Liver (tissue), 7 donors: ENCODE measurements at regions not wholly inside any gene's neighbourhood (a gene's known extent, or its start where the extent isn't known, plus 50 kb on each side); places are given as distances from the start of the nearest gene placed in this dataset.

Experiments used
- DNase-seq: peaks from one replicate; pipeline ENCODE4 v3.0.0-alpha.2; 2017; ENCODE audit warnings: low spot score
- H3K27ac ChIP-seq, 2 donors: one replicate each; pipeline ENCODE4 v1.7.0; 2013; ENCODE audit warnings: inconsistent platforms in 2 of 2, low read length in 2 of 2, control low read depth in 1 of 2, low read depth in 1 of 2, mild to moderate bottlenecking in 1 of 2
- H3K27me3 ChIP-seq, 4 donors: one replicate each; pipeline versions ENCODE4 v1.6.1 to v1.7.0; 2013; ENCODE audit warnings: low read length in 3 of 4, inconsistent platforms in 1 of 4, mild to moderate bottlenecking in 1 of 4, moderate library complexity in 1 of 4; ENCODE audit not compliant: control insufficient read depth in 4 of 4, insufficient read depth in 4 of 4
- H3K36me3 ChIP-seq, 4 donors: one replicate each; pipeline versions ENCODE4 v1.6.1 to v1.7.0; 2013; ENCODE audit warnings: low read length in 3 of 4, mild to moderate bottlenecking in 3 of 4, low read depth in 1 of 4, moderate library complexity in 1 of 4; ENCODE audit not compliant: control insufficient read depth in 4 of 4, insufficient read depth in 3 of 4
- H3K4me1 ChIP-seq, 4 donors: one replicate each; pipeline versions ENCODE4 v1.6.1 to v1.7.0; 2013; ENCODE audit warnings: low read length in 3 of 4, mild to moderate bottlenecking in 3 of 4, moderate library complexity in 1 of 4; ENCODE audit not compliant: control insufficient read depth in 4 of 4, insufficient read depth in 4 of 4
- H3K4me3 ChIP-seq, 3 donors: one replicate each; pipeline versions ENCODE4 v1.6.1 to v1.7.0; 2013; ENCODE audit warnings: low read length in 3 of 3, control low read depth in 1 of 3, low read depth in 1 of 3, mild to moderate bottlenecking in 1 of 3
- H3K9ac ChIP-seq, 2 donors: one replicate each; pipeline ENCODE4 v1.7.0; 2013; ENCODE audit warnings: low read length in 2 of 2, mild to moderate bottlenecking in 2 of 2, moderate library complexity in 2 of 2, control low read depth in 1 of 2, low read depth in 1 of 2
- H3K9me3 ChIP-seq, 4 donors: one replicate each; pipeline versions ENCODE4 v1.6.1 to v1.7.0; 2013; ENCODE audit warnings: low read length in 3 of 4; ENCODE audit not compliant: control insufficient read depth in 4 of 4
- ATF3 ChIP-seq: IDR thresholded peaks from 2 replicates; pipeline ENCODE4 v1.6.1; 2016; ENCODE audit warnings: antibody characterized with exemption
- EGR1 ChIP-seq, 2 donors: IDR thresholded peaks; 2 replicates each; pipeline ENCODE4 v1.6.1; 2016 to 2018; ENCODE audit warnings: antibody characterized with exemption in 2 of 2, low read depth in 2 of 2
- FOXA1 ChIP-seq: IDR thresholded peaks from 2 replicates; pipeline ENCODE4 v1.6.1; 2016; ENCODE audit warnings: antibody characterized with exemption
- GABPA ChIP-seq, 2 donors: IDR thresholded peaks in 1 of 2; conservative IDR thresholded peaks in 1 of 2; 2 replicates each; pipeline ENCODE4 v1.6.1; 2016; ENCODE audit warnings: antibody characterized with exemption in 2 of 2, mild to moderate bottlenecking in 1 of 2, moderate library complexity in 1 of 2
- HNF4A ChIP-seq, 2 donors: conservative IDR thresholded peaks; 2 replicates each; pipeline ENCODE4 v1.6.1; 2016; ENCODE audit warnings: antibody characterized with exemption in 2 of 2, mild to moderate bottlenecking in 2 of 2
- HNF4G ChIP-seq: IDR thresholded peaks from 2 replicates; pipeline ENCODE4 v1.6.1; 2016; ENCODE audit warnings: antibody characterized with exemption
- JUND ChIP-seq, 2 donors: IDR thresholded peaks; 2 replicates each; pipeline ENCODE4 v1.6.1; 2016; ENCODE audit warnings: antibody characterized with exemption in 2 of 2
- NR2F2 ChIP-seq: IDR thresholded peaks from 2 replicates; pipeline ENCODE4 v1.6.1; 2016; ENCODE audit warnings: antibody characterized with exemption
- RAD21 ChIP-seq, 2 donors: IDR thresholded peaks; 2 replicates each; pipeline ENCODE4 v1.6.1; 2016; ENCODE audit warnings: antibody characterized with exemption in 2 of 2, mild to moderate bottlenecking in 2 of 2
- REST ChIP-seq: IDR thresholded peaks from 2 replicates; pipeline ENCODE4 v1.6.1; 2016; ENCODE audit warnings: antibody characterized with exemption, mild to moderate bottlenecking
- RXRA ChIP-seq, 2 donors: IDR thresholded peaks; 2 replicates each; pipeline ENCODE4 v1.6.1; 2017 to 2018; ENCODE audit warnings: antibody characterized with exemption in 2 of 2, mild to moderate bottlenecking in 1 of 2
- SP1 ChIP-seq: IDR thresholded peaks from 2 replicates; pipeline ENCODE4 v1.6.1; 2018; ENCODE audit warnings: antibody characterized with exemption, mild to moderate bottlenecking
- TAF1 ChIP-seq: conservative IDR thresholded peaks from 2 replicates; pipeline ENCODE4 v1.6.1; 2016; ENCODE audit warnings: antibody characterized with exemption, mild to moderate bottlenecking
- YY1 ChIP-seq: IDR thresholded peaks from 2 replicates; pipeline ENCODE4 v1.6.1; 2016; ENCODE audit warnings: antibody characterized with exemption, mild to moderate bottlenecking
- WGBS: extraction: QIAGEN DNeasy Blood & Tissue Kit; methylation state at CpG from one replicate; pipeline ENCODE4 v1.1.7; 2013; 5-methylcytosine and 5-hydroxymethylcytosine counted together
- TF ChIP-seq, protein P1 (sequence below): IDR thresholded peaks from 2 replicates; pipeline ENCODE4 v1.6.1; 2016; ENCODE audit warnings: antibody characterized with exemption
- donor health status: healthy.
- donor health status: healthy.
- donor health status: healthy.
- donor health status: healthy.

GRCh38 chr4:187172340-187172761 is 448.7 kb upstream of the FAT1 start:
- no peaks in the 10 kb centered on the region for H3K9me3 ChIP-seq
- no peak for DNase-seq
- no peaks in the 10 kb centered on the region for H3K36me3 ChIP-seq
- no peak overlapping the region for H3K4me3 ChIP-seq
- TF ChIP-seq HNF4G (no peak), TAF1 (no peak), FOXA1 (no peak), YY1 (no peak), JUND (IDR thresholded peaks at IDR 0.05) (no peak), ATF3 (no peak), RAD21 (IDR thresholded peaks at IDR 0.05) (no peak), GABPA (IDR thresholded peaks at IDR 0.05 in 1 of 2, conservative IDR thresholded peaks at IDR 0.05 in 1 of 2) (no peak)
- TF ChIP-seq, protein P1, sequence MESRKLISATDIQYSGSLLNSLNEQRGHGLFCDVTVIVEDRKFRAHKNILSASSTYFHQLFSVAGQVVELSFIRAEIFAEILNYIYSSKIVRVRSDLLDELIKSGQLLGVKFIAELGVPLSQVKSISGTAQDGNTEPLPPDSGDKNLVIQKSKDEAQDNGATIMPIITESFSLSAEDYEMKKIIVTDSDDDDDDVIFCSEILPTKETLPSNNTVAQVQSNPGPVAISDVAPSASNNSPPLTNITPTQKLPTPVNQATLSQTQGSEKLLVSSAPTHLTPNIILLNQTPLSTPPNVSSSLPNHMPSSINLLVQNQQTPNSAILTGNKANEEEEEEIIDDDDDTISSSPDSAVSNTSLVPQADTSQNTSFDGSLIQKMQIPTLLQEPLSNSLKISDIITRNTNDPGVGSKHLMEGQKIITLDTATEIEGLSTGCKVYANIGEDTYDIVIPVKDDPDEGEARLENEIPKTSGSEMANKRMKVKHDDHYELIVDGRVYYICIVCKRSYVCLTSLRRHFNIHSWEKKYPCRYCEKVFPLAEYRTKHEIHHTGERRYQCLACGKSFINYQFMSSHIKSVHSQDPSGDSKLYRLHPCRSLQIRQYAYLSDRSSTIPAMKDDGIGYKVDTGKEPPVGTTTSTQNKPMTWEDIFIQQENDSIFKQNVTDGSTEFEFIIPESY, result no peak
- no peaks in the 10 kb centered on the region for H3K27me3 ChIP-seq
- WGBS, result 59% methylated on average over 7 of the region's 7 CpGs
- no peak overlapping the region for H3K27ac ChIP-seq
- no peaks in the 10 kb centered on the region for H3K4me1 ChIP-seq
- H3K9ac ChIP-seq, result no peak overlapping the region

DNA sequence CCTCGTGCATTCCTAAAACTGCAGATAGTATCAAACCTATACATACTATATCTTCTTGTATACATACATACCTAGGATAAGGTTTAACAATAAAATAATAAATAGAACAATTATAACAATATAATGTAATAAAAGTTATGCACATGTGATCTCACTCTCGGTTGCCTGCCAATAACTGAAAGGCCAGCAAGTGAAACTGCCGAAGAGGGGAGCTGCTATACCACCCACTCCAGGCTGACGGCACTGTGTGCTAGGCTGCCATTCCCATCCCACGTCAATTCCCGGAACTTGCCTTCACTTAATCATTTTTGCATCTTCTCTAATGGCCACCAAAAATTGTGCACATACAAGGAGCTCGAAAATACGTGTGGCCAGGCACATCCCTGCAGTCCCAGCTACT is 451.1 kb upstream of the FAT1 start:
- Histone ChIP-seq H3K9ac (no peak overlapping the region), H3K36me3 (no peaks in the 10 kb centered on the region), H3K27me3 (no peaks in the 10 kb centered on the region), H3K27ac (no peak overlapping the region), H3K4me1 (no peaks in the 10 kb centered on the region), H3K9me3 (no peaks in the 10 kb centered on the region), H3K4me3 (no peak overlapping the region)
- no peak for TF ChIP-seq TAF1
- no peak for TF ChIP-seq NR2F2
- no peak for TF ChIP-seq SP1
- TF ChIP-seq EGR1 (IDR thresholded peaks at IDR 0.05; ENCODE audit: low read depth in 2 of 2), result no peak
- no peak for DNase-seq
- 63% methylated on average over 8 of the region's 8 CpGs for WGBS

DNA sequence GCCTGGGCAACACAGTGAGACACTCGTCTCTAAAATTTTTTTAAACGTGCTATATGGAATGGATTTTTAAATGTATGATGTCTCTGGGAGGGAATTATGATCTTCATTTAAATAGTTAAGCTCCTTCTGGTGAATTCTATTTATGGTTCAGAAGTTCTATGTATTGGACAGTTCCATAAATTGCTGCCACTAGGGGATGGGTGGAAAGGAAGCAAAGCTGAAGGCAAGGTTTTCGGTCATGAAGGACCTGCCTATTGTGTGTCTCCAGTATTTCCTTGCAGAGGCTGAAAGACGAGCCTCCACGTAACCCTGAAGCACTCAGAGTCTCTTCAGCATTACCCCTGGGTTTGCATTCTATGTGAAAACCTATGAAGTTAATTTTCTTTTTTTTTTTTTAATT is 451.5 kb upstream of the FAT1 start:
- Histone ChIP-seq H3K27me3 (no peaks in the 10 kb centered on the region), H3K27ac (no peak overlapping the region), H3K9me3 (no peaks in the 10 kb centered on the region), H3K9ac (no peak overlapping the region), H3K4me3 (no peak overlapping the region), H3K4me1 (no peaks in the 10 kb centered on the region), H3K36me3 (no peaks in the 10 kb centered on the region)
- TF ChIP-seq REST, result no peak
- TF ChIP-seq RXRA (IDR thresholded peaks at IDR 0.05), result no peak
- TF ChIP-seq HNF4A (conservative IDR thresholded peaks at IDR 0.05), result no peak
- no peak for DNase-seq
- 68% methylated on average over 5 of the region's 5 CpGs for WGBS
